ENCODE measurements at regions not wholly inside any gene's neighbourhood (a gene's known extent, or its start where the extent isn't known, plus 50 kb on each side); places are given as distances from the start of the nearest gene placed in this dataset.

DNA sequence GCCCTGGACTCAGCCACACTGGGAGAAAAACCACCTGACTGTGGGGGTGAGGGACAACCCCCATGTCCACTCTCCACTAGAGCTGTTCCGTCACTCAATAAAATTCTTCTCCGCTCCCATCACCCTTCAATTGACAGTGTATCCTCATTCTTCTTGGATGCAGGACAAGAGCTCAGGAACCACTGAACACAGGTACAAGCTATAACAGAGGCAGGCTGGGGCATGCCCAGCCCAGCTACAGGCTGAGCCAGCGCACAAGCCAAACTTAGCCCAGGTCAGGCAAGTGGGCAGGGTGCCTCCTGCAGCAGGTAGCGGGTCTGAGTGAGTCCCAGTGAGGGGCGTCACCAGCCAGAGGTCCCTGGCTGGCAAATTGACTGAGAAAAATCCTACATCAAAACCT, 183.4 kb downstream of the HINT1 start:
- no peak for TF ChIP-seq HDAC2 (IDR thresholded peaks at IDR 0.05)
- TF ChIP-seq CEBPB (IDR thresholded peaks at IDR 0.05; ENCODE audit: borderline replicate concordance in 1 of 2, low read depth in 2 of 2, low read length in 2 of 2): no peak
- TF ChIP-seq, protein P1, sequence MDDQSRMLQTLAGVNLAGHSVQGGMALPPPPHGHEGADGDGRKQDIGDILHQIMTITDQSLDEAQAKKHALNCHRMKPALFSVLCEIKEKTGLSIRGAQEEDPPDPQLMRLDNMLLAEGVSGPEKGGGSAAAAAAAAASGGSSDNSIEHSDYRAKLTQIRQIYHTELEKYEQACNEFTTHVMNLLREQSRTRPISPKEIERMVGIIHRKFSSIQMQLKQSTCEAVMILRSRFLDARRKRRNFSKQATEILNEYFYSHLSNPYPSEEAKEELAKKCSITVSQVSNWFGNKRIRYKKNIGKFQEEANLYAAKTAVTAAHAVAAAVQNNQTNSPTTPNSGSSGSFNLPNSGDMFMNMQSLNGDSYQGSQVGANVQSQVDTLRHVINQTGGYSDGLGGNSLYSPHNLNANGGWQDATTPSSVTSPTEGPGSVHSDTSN (IDR thresholded peaks at IDR 0.05; ENCODE audit: insufficient replicate concordance, low read depth, low read length): no peak
- TF ChIP-seq POLR2AphosphoS5 (IDR thresholded peaks at IDR 0.05; ENCODE audit: low read length): no peak
- TF ChIP-seq, protein P2, sequence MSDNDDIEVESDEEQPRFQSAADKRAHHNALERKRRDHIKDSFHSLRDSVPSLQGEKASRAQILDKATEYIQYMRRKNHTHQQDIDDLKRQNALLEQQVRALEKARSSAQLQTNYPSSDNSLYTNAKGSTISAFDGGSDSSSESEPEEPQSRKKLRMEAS (IDR thresholded peaks at IDR 0.05; ENCODE audit: low read depth, low read length): no peak
